ENCODE measurements at regions not wholly inside any gene's neighbourhood (a gene's known extent, or its start where the extent isn't known, plus 50 kb on each side); places are given as distances from the start of the nearest gene placed in this dataset.

DNA sequence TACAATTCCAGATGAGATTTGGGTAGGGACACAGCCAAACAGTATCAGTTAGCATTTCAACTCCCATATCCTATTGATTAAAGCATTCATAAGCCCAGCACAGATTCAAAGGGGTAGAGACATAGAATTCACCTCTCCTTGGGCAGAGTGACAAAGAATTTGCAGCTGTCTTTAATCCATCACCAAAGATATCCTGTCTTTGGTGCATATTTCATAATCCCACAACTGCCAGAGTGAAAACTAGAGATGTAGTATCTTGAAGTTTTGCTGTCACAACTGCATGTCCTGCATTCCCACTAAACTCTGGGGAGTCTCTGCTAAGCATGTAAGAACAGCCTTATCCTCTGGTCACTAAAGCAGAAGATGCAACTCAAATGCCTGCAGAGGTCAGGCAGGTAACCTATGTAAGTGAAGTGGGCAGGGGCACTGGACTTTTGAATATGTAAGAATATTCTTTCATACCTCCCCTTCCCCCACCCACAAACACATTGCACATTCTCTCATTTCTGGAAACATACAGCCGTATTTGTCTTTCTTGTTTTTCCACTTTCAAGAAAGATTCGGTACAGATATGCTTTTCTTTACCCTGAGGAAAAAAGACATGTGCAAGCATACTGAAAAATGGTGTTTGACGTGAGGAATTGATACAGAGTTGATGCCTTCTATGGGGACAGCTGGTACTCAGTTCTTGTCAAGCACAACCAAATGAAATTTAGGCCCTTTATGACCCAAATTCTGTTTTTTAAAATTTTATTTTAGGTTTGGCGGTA lies 283.1 kb downstream of the SP3 start:
- no peak for DNase-seq (ENCODE audit: low read depth)
- TF ChIP-seq, protein P1, sequence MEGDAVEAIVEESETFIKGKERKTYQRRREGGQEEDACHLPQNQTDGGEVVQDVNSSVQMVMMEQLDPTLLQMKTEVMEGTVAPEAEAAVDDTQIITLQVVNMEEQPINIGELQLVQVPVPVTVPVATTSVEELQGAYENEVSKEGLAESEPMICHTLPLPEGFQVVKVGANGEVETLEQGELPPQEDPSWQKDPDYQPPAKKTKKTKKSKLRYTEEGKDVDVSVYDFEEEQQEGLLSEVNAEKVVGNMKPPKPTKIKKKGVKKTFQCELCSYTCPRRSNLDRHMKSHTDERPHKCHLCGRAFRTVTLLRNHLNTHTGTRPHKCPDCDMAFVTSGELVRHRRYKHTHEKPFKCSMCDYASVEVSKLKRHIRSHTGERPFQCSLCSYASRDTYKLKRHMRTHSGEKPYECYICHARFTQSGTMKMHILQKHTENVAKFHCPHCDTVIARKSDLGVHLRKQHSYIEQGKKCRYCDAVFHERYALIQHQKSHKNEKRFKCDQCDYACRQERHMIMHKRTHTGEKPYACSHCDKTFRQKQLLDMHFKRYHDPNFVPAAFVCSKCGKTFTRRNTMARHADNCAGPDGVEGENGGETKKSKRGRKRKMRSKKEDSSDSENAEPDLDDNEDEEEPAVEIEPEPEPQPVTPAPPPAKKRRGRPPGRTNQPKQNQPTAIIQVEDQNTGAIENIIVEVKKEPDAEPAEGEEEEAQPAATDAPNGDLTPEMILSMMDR (IDR thresholded peaks at IDR 0.05; ENCODE audit: control insufficient read depth, extremely low read depth, insufficient read depth): no peak
- no peak overlapping the region for H3K4me3 ChIP-seq (ENCODE audit: low read depth, low read length)

DNA sequence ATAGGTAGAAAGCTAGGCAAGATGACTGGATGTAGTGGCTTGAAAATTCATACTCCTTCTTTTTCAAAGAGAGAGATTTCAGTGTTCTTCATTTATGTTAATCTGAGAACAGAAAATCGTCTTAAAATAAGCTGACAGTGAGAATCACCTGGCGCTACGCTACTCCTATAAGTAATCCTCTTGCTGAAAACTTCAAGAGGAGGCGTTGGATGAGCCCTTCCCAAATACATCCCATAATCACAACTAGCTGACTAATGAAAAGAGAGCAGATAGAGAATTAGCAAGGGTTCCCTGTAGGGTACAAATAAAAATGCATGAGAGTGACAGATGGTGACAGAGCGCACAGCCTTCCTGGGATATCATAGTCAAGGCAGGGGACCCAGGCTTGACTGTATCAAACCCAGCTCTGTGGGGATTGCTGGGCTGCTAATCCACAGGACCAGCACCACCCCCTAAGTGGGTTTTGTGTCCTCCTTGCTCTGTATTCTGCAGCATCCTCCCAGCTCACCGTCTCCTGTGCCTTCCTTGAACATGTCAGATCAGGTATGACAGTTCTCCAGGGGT lies 280.2 kb downstream of the SP3 start:
- TF ChIP-seq, protein P1 (IDR thresholded peaks at IDR 0.05; ENCODE audit: control insufficient read depth, extremely low read depth, insufficient read depth): no peak

DNA sequence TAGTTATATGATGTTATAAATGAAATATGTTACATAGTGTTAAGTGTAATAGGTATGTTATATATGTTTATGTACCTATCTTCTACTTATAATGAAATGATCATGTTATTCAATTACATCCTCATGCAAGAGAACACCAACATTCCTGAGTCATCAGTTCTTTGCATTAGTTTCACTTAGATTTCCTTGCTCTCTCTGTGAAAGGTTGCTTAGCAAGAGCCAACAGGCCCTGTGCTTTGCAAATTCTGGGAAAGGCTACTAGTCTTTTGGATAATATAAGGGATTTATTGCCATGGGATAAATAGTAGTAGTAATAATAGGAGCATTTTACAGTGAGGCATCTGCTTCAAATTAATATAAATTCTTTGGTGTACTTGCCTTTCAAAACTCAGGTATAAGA lies 274.8 kb downstream of the SP3 start:
- TF ChIP-seq, protein P1 (IDR thresholded peaks at IDR 0.05; ENCODE audit: control insufficient read depth, extremely low read depth, insufficient read depth): no peak
- DNase-seq (ENCODE audit: low read depth): no peak

More for the DNA sequence above, 280.2 kb downstream of the SP3 start:
- H3K4me3 ChIP-seq (ENCODE audit: low read depth, low read length): no peak overlapping the region
- no peak for DNase-seq (ENCODE audit: low read depth)

DNA sequence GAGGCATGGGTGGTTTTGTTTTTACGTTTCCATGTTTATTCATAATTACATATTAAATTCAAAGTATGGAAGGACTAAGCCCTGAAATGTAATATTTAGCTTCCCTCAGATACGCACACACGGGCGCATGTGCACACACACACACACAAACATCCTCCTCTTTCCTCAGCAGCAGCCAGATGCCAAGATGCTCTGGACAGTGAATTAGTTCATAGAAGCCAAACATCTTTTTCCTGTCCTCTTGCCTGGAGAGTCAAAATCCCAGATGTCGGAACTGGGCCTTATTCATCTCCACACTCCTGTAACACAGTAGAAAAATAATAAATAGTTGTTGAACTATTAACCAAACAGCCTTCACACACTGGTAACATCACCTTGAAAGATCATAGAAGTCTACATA lies 273.1 kb downstream of the SP3 start:
- no peak for DNase-seq (ENCODE audit: low read depth)
- TF ChIP-seq, protein P1 (IDR thresholded peaks at IDR 0.05; ENCODE audit: control insufficient read depth, extremely low read depth, insufficient read depth): no peak
- no peak overlapping the region for H3K4me3 ChIP-seq (ENCODE audit: low read depth, low read length)

More for the DNA sequence above, 274.8 kb downstream of the SP3 start:
- no peak overlapping the region for H3K4me3 ChIP-seq (ENCODE audit: low read depth, low read length)

DNA sequence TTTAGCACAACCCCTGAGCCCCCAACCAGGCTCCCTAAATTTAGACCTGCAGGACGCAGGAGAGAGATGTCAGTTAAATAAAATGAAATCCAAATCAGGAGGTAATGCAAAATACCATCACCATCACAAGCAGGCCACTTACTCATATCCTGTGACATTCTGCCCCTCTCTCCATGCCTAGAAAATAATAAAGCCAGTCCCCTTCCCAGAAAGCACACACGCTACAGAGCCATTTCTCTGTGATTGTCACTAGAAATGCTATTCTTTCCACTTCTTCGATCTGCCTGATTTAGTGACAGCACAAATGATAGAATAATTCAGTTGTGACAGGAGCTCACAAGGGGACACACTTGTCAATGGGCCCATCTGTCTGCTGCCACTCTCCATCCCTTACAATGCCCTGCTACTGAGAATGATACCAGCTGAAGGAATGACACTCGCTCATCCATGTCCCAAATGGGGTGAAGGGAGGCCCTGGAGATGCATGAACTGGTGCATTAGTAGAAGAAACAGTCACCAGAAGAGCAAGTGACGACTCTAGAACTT lies 272.1 kb downstream of the SP3 start:
- H3K4me3 ChIP-seq (ENCODE audit: low read depth, low read length): no peak overlapping the region
- DNase-seq (ENCODE audit: low read depth): no peak
- TF ChIP-seq, protein P1 (IDR thresholded peaks at IDR 0.05; ENCODE audit: control insufficient read depth, extremely low read depth, insufficient read depth): no peak

DNA sequence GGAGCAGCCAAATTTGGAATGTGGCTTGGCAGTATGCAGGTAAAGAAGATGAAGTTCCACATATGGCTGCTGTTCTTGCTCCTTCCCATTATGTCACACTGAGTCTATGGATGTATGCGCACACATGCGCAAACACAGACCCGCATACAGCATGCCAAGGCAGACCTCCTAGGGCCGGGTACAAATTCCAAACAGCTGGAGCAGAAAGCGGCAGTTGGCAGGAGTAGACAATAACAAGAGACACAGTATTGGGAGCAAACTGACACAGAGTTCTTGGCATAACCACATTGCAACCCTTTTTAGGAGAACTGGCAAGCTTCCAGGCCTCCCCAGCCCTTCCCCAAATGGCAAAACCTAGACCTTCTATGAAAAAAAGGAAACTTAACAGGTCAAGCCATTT lies 268.9 kb downstream of the SP3 start:
- no peak for DNase-seq (ENCODE audit: low read depth)
- TF ChIP-seq, protein P1 (IDR thresholded peaks at IDR 0.05; ENCODE audit: control insufficient read depth, extremely low read depth, insufficient read depth): no peak
- no peak overlapping the region for H3K4me3 ChIP-seq (ENCODE audit: low read depth, low read length)

Measured in LNCaP clone FGC (cell line).